MV-4-11 (cell line): ENCODE measurements at regions not wholly inside any gene's neighbourhood (a gene's known extent, or its start where the extent isn't known, plus 50 kb on each side); places are given as distances from the start of the nearest gene placed in this dataset.
"Not testable (repeated sequence)": the region's sequence is repeated elsewhere in the genome, so short reads cannot be mapped to it uniquely, and the experiment has no call there.

Source experiments
- DNase-seq: peaks from one replicate; lab custom pipeline; 2025; lab: John Stamatoyannopoulos, UW

GRCh38 chr1:76687307-76688175 lies 179.7 kb upstream of the ST6GALNAC5 start:
- DNase-seq, result no peak

GRCh38 chr1:76690766-76691165 lies 176.5 kb upstream of the ST6GALNAC5 start:
- no peak for DNase-seq

GRCh38 chr1:76695535-76695934 lies 171.7 kb upstream of the ST6GALNAC5 start:
- DNase-seq, result no peak

GRCh38 chr1:76697361-76697760 lies 169.9 kb upstream of the ST6GALNAC5 start:
- no peak for DNase-seq

- DNase-seq, result not testable (repeated sequence)
Measured at GRCh38 chr1:76699646-76700045, 167.6 kb upstream of the ST6GALNAC5 start.

GRCh38 chr1:76700200-76700599 lies 167.1 kb upstream of the ST6GALNAC5 start:
- not testable (repeated sequence) for DNase-seq

- DNase-seq, result no peak
Measured at GRCh38 chr1:76705560-76705959, 161.7 kb upstream of the ST6GALNAC5 start.

- no peak for DNase-seq
Measured at GRCh38 chr1:76713535-76713934, 153.7 kb upstream of the ST6GALNAC5 start.

- DNase-seq, result no peak
Measured at GRCh38 chr1:76715474-76715873, 151.8 kb upstream of the ST6GALNAC5 start.

GRCh38 chr1:76723949-76724348 lies 143.3 kb upstream of the ST6GALNAC5 start:
- no peak for DNase-seq

GRCh38 chr1:76724816-76725215 lies 142.5 kb upstream of the ST6GALNAC5 start:
- no peak for DNase-seq

- DNase-seq, result no peak
Measured at GRCh38 chr1:76725864-76726619, 141.2 kb upstream of the ST6GALNAC5 start.

GRCh38 chr1:76727520-76727919 lies 139.8 kb upstream of the ST6GALNAC5 start:
- no peak for DNase-seq

- no peak for DNase-seq
Measured at GRCh38 chr1:76729142-76729541, 138.1 kb upstream of the ST6GALNAC5 start.

- DNase-seq, result no peak
Measured at GRCh38 chr1:76730027-76730426, 137.3 kb upstream of the ST6GALNAC5 start.

- not testable (repeated sequence) for DNase-seq
Measured at GRCh38 chr1:76738355-76738754, 128.9 kb upstream of the ST6GALNAC5 start.

GRCh38 chr1:76740956-76741355 lies 126.3 kb upstream of the ST6GALNAC5 start:
- not testable (repeated sequence) for DNase-seq

GRCh38 chr1:76744989-76745388 lies 122.3 kb upstream of the ST6GALNAC5 start:
- no peak for DNase-seq

- no peak for DNase-seq
Measured at GRCh38 chr1:76746206-76746605, 121.1 kb upstream of the ST6GALNAC5 start.

- DNase-seq, result no peak
Measured at GRCh38 chr1:76754730-76755129, 112.5 kb upstream of the ST6GALNAC5 start.

GRCh38 chr1:76759171-76759860 lies 108.0 kb upstream of the ST6GALNAC5 start:
- no peak for DNase-seq

GRCh38 chr1:76759950-76760349 lies 107.3 kb upstream of the ST6GALNAC5 start:
- peak; percentile 62 for DNase-seq
